ENCODE measurements at regions not wholly inside any gene's neighbourhood (a gene's known extent, or its start where the extent isn't known, plus 50 kb on each side); places are given as distances from the start of the nearest gene placed in this dataset.

GRCh38 chr10:91354166-91355075, 55.7 kb upstream of the HECTD2 start:
- POLR2A ChIA-PET: no interaction called here
- CTCF ChIA-PET: interaction anchor here (0.6 kb wide), 1 partner anchor 342 kb away, joined by 3 read pairs; no protein-coding TSS in a partner anchor

GRCh38 chr10:91355998-91356397, 54.1 kb upstream of the HECTD2 start:
- ChIA-PET CTCF (no interaction called here), POLR2A (no interaction called here)
- DNase-seq (ENCODE audit: extremely low spot score): no peak
- TF ChIP-seq FOXM1 (IDR thresholded peaks at IDR 0.05; ENCODE audit: borderline replicate concordance) (no peak), PKNOX1 (IDR thresholded peaks at IDR 0.05) (no peak), ARNT (IDR thresholded peaks at IDR 0.05) (no peak), CTBP1 (IDR thresholded peaks at IDR 0.05; ENCODE audit: borderline replicate concordance) (no peak), LEF1 (IDR thresholded peaks at IDR 0.05; ENCODE audit: borderline replicate concordance) (no peak), ELF4 (IDR thresholded peaks at IDR 0.05) (no peak), L3MBTL2 (conservative IDR thresholded peaks at IDR 0.05) (no peak), FOXA1 (IDR thresholded peaks at IDR 0.05) (no peak), SUZ12 (IDR thresholded peaks at IDR 0.05) (no peak), SP1 (IDR thresholded peaks at IDR 0.05) (no peak), FOXK2 (IDR thresholded peaks at IDR 0.05) (no peak), ZNF384 (IDR thresholded peaks at IDR 0.05) (no peak), TARDBP (IDR thresholded peaks at IDR 0.05) (no peak), NFRKB (IDR thresholded peaks at IDR 0.05) (no peak), HDGF (IDR thresholded peaks at IDR 0.05; ENCODE audit: borderline replicate concordance) (no peak), BHLHE40 (IDR thresholded peaks at IDR 0.05; ENCODE audit: borderline replicate concordance) (no peak)

More at GRCh38 chr10:91354166-91355075, 55.7 kb upstream of the HECTD2 start:
- DNase-seq (ENCODE audit: extremely low spot score): no peak
- TF ChIP-seq FOXM1 (IDR thresholded peaks at IDR 0.05; ENCODE audit: borderline replicate concordance) (no peak), SUZ12 (IDR thresholded peaks at IDR 0.05) (no peak), TARDBP (IDR thresholded peaks at IDR 0.05) (no peak), FOXK2 (IDR thresholded peaks at IDR 0.05) (no peak), HDGF (IDR thresholded peaks at IDR 0.05; ENCODE audit: borderline replicate concordance) (no peak), FOXA1 (IDR thresholded peaks at IDR 0.05) (no peak), L3MBTL2 (conservative IDR thresholded peaks at IDR 0.05) (no peak), ELF4 (IDR thresholded peaks at IDR 0.05) (no peak), LEF1 (IDR thresholded peaks at IDR 0.05; ENCODE audit: borderline replicate concordance) (no peak)

GRCh38 chr10:91357497-91357896, 52.6 kb upstream of the HECTD2 start:
- POLR2A ChIA-PET: no interaction called here
- TF ChIP-seq SP1 (IDR thresholded peaks at IDR 0.05) (no peak), FOXA1 (IDR thresholded peaks at IDR 0.05) (no peak), ARNT (IDR thresholded peaks at IDR 0.05) (no peak), L3MBTL2 (conservative IDR thresholded peaks at IDR 0.05) (no peak), PKNOX1 (IDR thresholded peaks at IDR 0.05) (no peak), BHLHE40 (IDR thresholded peaks at IDR 0.05; ENCODE audit: borderline replicate concordance) (no peak), HDGF (IDR thresholded peaks at IDR 0.05; ENCODE audit: borderline replicate concordance) (no peak), LEF1 (IDR thresholded peaks at IDR 0.05; ENCODE audit: borderline replicate concordance) (no peak), SUZ12 (IDR thresholded peaks at IDR 0.05) (no peak), CTBP1 (IDR thresholded peaks at IDR 0.05; ENCODE audit: borderline replicate concordance) (no peak), ELF4 (IDR thresholded peaks at IDR 0.05) (no peak), FOXM1 (IDR thresholded peaks at IDR 0.05; ENCODE audit: borderline replicate concordance) (no peak), FOXK2 (IDR thresholded peaks at IDR 0.05) (no peak), ZNF384 (IDR thresholded peaks at IDR 0.05) (no peak), TARDBP (IDR thresholded peaks at IDR 0.05) (no peak), NFRKB (IDR thresholded peaks at IDR 0.05) (no peak)
- CTCF ChIA-PET: no interaction called here
- DNase-seq (ENCODE audit: extremely low spot score): no peak
